ENCODE measurements at regions not wholly inside any gene's neighbourhood (a gene's known extent, or its start where the extent isn't known, plus 50 kb on each side); places are given as distances from the start of the nearest gene placed in this dataset.

GRCh38 chr4:11566444-11567022, 137.8 kb upstream of the HS3ST1 start:
- DNase-seq (no peak), ATAC-seq (no peak)
- H3K9me3 ChIP-seq, result no peaks in the 10 kb centered on the region
- H3K36me3 ChIP-seq (ENCODE audit: insufficient read depth in 1 of 2, low read depth in 1 of 2), result no peaks in the 10 kb centered on the region
- no peak overlapping the region for H3K4me3 ChIP-seq
- H3K4me1 ChIP-seq, result no peaks in the 10 kb centered on the region
- TF ChIP-seq, protein P1, sequence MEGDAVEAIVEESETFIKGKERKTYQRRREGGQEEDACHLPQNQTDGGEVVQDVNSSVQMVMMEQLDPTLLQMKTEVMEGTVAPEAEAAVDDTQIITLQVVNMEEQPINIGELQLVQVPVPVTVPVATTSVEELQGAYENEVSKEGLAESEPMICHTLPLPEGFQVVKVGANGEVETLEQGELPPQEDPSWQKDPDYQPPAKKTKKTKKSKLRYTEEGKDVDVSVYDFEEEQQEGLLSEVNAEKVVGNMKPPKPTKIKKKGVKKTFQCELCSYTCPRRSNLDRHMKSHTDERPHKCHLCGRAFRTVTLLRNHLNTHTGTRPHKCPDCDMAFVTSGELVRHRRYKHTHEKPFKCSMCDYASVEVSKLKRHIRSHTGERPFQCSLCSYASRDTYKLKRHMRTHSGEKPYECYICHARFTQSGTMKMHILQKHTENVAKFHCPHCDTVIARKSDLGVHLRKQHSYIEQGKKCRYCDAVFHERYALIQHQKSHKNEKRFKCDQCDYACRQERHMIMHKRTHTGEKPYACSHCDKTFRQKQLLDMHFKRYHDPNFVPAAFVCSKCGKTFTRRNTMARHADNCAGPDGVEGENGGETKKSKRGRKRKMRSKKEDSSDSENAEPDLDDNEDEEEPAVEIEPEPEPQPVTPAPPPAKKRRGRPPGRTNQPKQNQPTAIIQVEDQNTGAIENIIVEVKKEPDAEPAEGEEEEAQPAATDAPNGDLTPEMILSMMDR (IDR thresholded peaks at IDR 0.05), result no peak
- H3K27me3 ChIP-seq (ENCODE audit: insufficient read depth in 3 of 3, low read length in 2 of 3), result no peaks in the 10 kb centered on the region
- no peak overlapping the region for H3K27ac ChIP-seq
- intact Hi-C loops (cut with DNase I), result no loop called here
- WGBS, 3 donors, result 52 to 67% (median 57%) methylated on average over 2 of the region's 2 CpGs

- no peaks in the 10 kb centered on the region for H3K36me3 ChIP-seq (ENCODE audit: insufficient read depth in 1 of 2, low read depth in 1 of 2)
- ATAC-seq, result no peak
- no peak for DNase-seq
- H3K27ac ChIP-seq, result no peak overlapping the region
- no peaks in the 10 kb centered on the region for H3K4me1 ChIP-seq
- intact Hi-C loops (cut with DNase I), result no loop called here
- no peaks in the 10 kb centered on the region for H3K27me3 ChIP-seq (ENCODE audit: insufficient read depth in 3 of 3, low read length in 2 of 3)
- H3K9me3 ChIP-seq, result no peaks in the 10 kb centered on the region
- TF ChIP-seq, protein P1 (IDR thresholded peaks at IDR 0.05), result no peak
- no peak overlapping the region for H3K4me3 ChIP-seq
- WGBS, 3 donors, result 76 to 81% (median 80%) methylated on average over 2 of the region's 2 CpGs
Observed at GRCh38 chr4:11565899-11566298, 137.2 kb upstream of the HS3ST1 start.

DNA sequence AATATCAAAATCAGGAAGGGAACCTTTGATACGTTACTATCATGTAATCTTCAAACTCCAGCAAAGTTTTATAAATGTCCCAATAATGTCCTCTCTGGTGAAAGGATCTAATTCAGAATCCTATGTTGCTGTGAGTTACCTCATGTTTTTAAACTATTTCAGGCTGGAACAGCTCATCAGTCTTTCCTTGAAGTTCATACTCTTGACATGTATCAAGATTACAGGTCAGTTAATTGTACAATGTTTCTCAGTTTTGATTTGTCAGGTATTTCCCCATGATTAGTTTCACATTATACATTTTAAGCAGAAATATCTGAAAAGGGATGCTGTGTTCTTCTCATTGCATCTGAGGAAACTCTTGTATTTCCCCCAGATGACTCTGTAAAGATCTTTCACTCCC, 136.5 kb upstream of the HS3ST1 start:
- WGBS, 3 donors, result 81 to 86% (median 83%) methylated on average over 1 of the region's 1 CpG
- Histone ChIP-seq H3K9me3 (no peaks in the 10 kb centered on the region), H3K27me3 (ENCODE audit: insufficient read depth in 3 of 3, low read length in 2 of 3) (no peaks in the 10 kb centered on the region), H3K27ac (no peak overlapping the region), H3K36me3 (ENCODE audit: insufficient read depth in 1 of 2, low read depth in 1 of 2) (no peaks in the 10 kb centered on the region), H3K4me1 (no peaks in the 10 kb centered on the region), H3K4me3 (no peak overlapping the region)
- ATAC-seq (no peak), DNase-seq (no peak)
- intact Hi-C loops (cut with DNase I), result no loop called here
- TF ChIP-seq, protein P1 (IDR thresholded peaks at IDR 0.05), result no peak

DNA sequence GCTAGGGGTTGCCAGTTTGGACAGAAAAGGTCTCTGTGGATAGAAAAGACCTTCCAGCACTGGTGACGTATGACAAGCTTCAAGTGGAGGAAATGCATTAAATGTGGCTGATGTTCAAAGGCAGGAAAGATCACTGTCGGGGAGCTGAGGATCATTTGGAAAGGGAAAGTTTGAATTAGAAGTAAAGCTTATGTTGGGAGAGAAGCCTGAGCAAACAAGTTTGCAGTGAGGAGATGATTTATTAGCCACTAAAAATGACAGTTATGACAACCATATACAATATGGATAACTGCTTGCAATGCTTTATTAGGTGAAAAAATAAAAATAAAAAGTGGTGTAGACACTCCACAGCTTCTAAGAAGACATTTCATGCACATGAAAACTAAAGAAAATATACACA, 135.3 kb upstream of the HS3ST1 start:
- ATAC-seq, result no peak
- Histone ChIP-seq H3K9me3 (no peaks in the 10 kb centered on the region), H3K27ac (no peak overlapping the region)

More for the DNA sequence above, 135.3 kb upstream of the HS3ST1 start:
- Histone ChIP-seq H3K36me3 (ENCODE audit: insufficient read depth in 1 of 2, low read depth in 1 of 2) (no peaks in the 10 kb centered on the region), H3K27me3 (ENCODE audit: insufficient read depth in 3 of 3, low read length in 2 of 3) (no peaks in the 10 kb centered on the region), H3K4me1 (no peaks in the 10 kb centered on the region), H3K4me3 (no peak overlapping the region)
- WGBS, 3 donors, result 48 to 53% (median 53%) methylated on average over 2 of the region's 2 CpGs
- intact Hi-C loops (cut with DNase I), result no loop called here
- TF ChIP-seq, protein P1 (IDR thresholded peaks at IDR 0.05), result no peak
- no peak for DNase-seq
